GM12878 (cell line): ENCODE measurements at regions not wholly inside any gene's neighbourhood (a gene's known extent, or its start where the extent isn't known, plus 50 kb on each side); places are given as distances from the start of the nearest gene placed in this dataset.

Experiments used
- ATAC-seq: fragments of 200-7000 bp; cut with Tn5 transposase; 3 replicates; pipeline ENCODE4 v1.9.1; 2020; ENCODE audit warnings: mild to moderate bottlenecking, moderate library complexity
- BruUV-seq: library from RNA; stranded (reverse); fragments of 400-500 nt; replicated peaks from 2 replicates; lab custom pipeline; 2021; lab: Mats Ljungman, UMichigan
- CTCF ChIA-PET: fragments of 300-600 bp; sonication (Branson Sonifier 250); formaldehyde crosslinking; extraction: SDS; loops from one replicate; lab custom pipeline; 2021; ENCODE audit warnings: inconsistent platforms; lab: Yijun Ruan, JAX
- POLR2A ChIA-PET: fragments of 350-600 bp; formaldehyde crosslinking; extraction: SDS; loops from one replicate; lab custom pipeline; 2021; ENCODE audit warnings: inconsistent platforms; lab: Charles Lee
- RAD21 ChIA-PET: fragments of 300-600 bp; sonication (Branson Sonifier 250); formaldehyde crosslinking; loops from one replicate; lab custom pipeline; 2023; ENCODE audit warnings: antibody characterized with exemption; ENCODE audit not compliant: unreplicated experiment; lab: Charles Lee
- SMC1A ChIA-PET: fragments of 300-600 bp; sonication (Branson Sonifier 250); formaldehyde crosslinking; loops from one replicate; lab custom pipeline; 2023; ENCODE audit not compliant: unreplicated experiment, uncharacterized antibody; lab: Charles Lee
- DNase-seq: peaks from one replicate; pipeline ENCODE4 v3.0.0-alpha.2; 2011; ENCODE audit warnings: low read depth, low spot score
- FAIRE-seq: peaks from 3 replicates; lab custom pipeline; 2011; peaks lifted over from hg19 to GRCh38; lab: Jason Lieb, UNC
- H2AFZ ChIP-seq: 2 replicates; pipeline ENCODE4 v1.6.0; 2011; ENCODE audit warnings: low read depth, low read length, control low read depth; ENCODE audit not compliant: control insufficient read depth
- H3K27ac ChIP-seq: 2 replicates; pipeline ENCODE4 v1.5.1; 2011; ENCODE audit warnings: control low read depth; ENCODE audit not compliant: control insufficient read depth, insufficient read depth
- H3K27me3 ChIP-seq, 2 experiments: replicated peaks in 1 of 2; 2 replicates each; pipeline versions ENCODE4 v1.6.0 to v1.6.1; 2011; ENCODE audit warnings: low read length in 1 of 2; ENCODE audit not compliant: control insufficient read depth in 2 of 2, insufficient read depth in 2 of 2
- H3K36me3 ChIP-seq, 2 experiments: 2 replicates each; pipeline ENCODE4 v1.5.1; 2011; ENCODE audit warnings: low read length in 1 of 2; ENCODE audit not compliant: control insufficient read depth in 2 of 2, insufficient read depth in 2 of 2
- H3K4me1 ChIP-seq: 2 replicates; pipeline ENCODE4 v1.6.1; 2011; ENCODE audit warnings: mild to moderate bottlenecking, low read length, moderate library complexity, mixed read lengths; ENCODE audit not compliant: control insufficient read depth, insufficient read depth
- H3K4me2 ChIP-seq: 2 replicates; pipeline ENCODE4 v1.6.0; 2011; ENCODE audit warnings: control low read depth; ENCODE audit not compliant: control insufficient read depth, insufficient read depth
- H3K4me3 ChIP-seq: fragments of 200-600 bp; sonication (generic); 2 replicates; pipeline ENCODE4 v1.5.1; 2016
- H3K79me2 ChIP-seq: 2 replicates; pipeline ENCODE4 v1.6.0; 2011; ENCODE audit warnings: low read length; ENCODE audit not compliant: control insufficient read depth, insufficient read depth
- H3K9ac ChIP-seq: 2 replicates; pipeline ENCODE4 v1.8.0; 2011; ENCODE audit warnings: low read length, control low read depth, mixed read lengths; ENCODE audit not compliant: control insufficient read depth, insufficient read depth
- H3K9me3 ChIP-seq: replicated peaks from 3 replicates; pipeline ENCODE4 v1.5.1; 2011; ENCODE audit warnings: mild to moderate bottlenecking, low read length; ENCODE audit not compliant: control insufficient read depth, insufficient read depth
- H4K20me1 ChIP-seq: 2 replicates; pipeline ENCODE4 v1.6.0; 2011; ENCODE audit not compliant: control insufficient read depth, insufficient read depth
- CBX3 ChIP-seq: fragments of 200-600 bp; sonication (generic); IDR thresholded peaks from 2 replicates; pipeline ENCODE4 v1.6.1; 2016; ENCODE audit warnings: low read depth, borderline replicate concordance
- CHD1 ChIP-seq: IDR thresholded peaks from 2 replicates; pipeline ENCODE4 v1.6.1; 2012; ENCODE audit warnings: low read depth, low read length, improper control_type of control experiment
- E2F8 ChIP-seq: fragments of 450-650 bp; IDR thresholded peaks from 2 replicates; pipeline ENCODE4 v1.6.1; 2018; ENCODE audit warnings: mild to moderate bottlenecking, low read depth, moderate library complexity; ENCODE audit not compliant: partially characterized antibody
- ELK1 ChIP-seq: IDR thresholded peaks from 2 replicates; pipeline ENCODE4 v1.6.1; 2012; ENCODE audit warnings: low read depth, low read length, improper control_type of control experiment
- KAT2A ChIP-seq: conservative IDR thresholded peaks from 2 replicates; pipeline ENCODE4 v1.6.1; 2011; ENCODE audit warnings: low read depth, low read length; ENCODE audit not compliant: control insufficient read depth
- KLF5 ChIP-seq: fragments of 450-650 bp; IDR thresholded peaks from 2 replicates; pipeline ENCODE4 v1.6.1; 2014; ENCODE audit warnings: mild to moderate bottlenecking; ENCODE audit not compliant: partially characterized antibody
- MTA2 ChIP-seq: fragments of 450-650 bp; IDR thresholded peaks from 2 replicates; pipeline ENCODE4 v1.6.1; 2016; ENCODE audit warnings: low read depth, mild to moderate bottlenecking, moderate library complexity
- MXI1 ChIP-seq: fragments of 150-350 bp; IDR thresholded peaks from 2 replicates; pipeline ENCODE4 v1.6.1; 2011; ENCODE audit warnings: low read depth, mild to moderate bottlenecking, inconsistent platforms, low read length, improper control_type of control experiment
- NR2F1 ChIP-seq: fragments of 450-650 bp; conservative IDR thresholded peaks from 2 replicates; pipeline ENCODE4 v1.6.1; 2017; ENCODE audit warnings: mild to moderate bottlenecking
- SUZ12 ChIP-seq: fragments of 200-600 bp; sonication (generic); IDR thresholded peaks from one replicate; pipeline ENCODE4 v1.6.1; 2018; ENCODE audit warnings: antibody characterized with exemption, mild to moderate bottlenecking; ENCODE audit not compliant: unreplicated experiment
- TCF12 ChIP-seq: IDR thresholded peaks from 2 replicates; pipeline ENCODE4 v1.6.1; 2011; ENCODE audit warnings: low read depth, mild to moderate bottlenecking, low read length
- ZNF207 ChIP-seq: fragments of 450-650 bp; IDR thresholded peaks from 2 replicates; pipeline ENCODE4 v1.6.1; 2014; ENCODE audit warnings: antibody characterized with exemption, mild to moderate bottlenecking, borderline replicate concordance
- WGBS: methylation state at CpG from one replicate; pipeline ENCODE4 v1.1.6; 2016; ENCODE audit warnings: low lambda C conversion rate; ENCODE audit not compliant: insufficient replicate concordance, insufficient coverage; ENCODE audit errors: missing lambda C conversion rate; 5-methylcytosine and 5-hydroxymethylcytosine counted together
- in situ Hi-C: fragments of 300-500 bp; cut with MboI; formaldehyde crosslinking; loops from 9 replicates; pipeline ENCODE4 v1.14.3; 2018; ENCODE audit warnings: mixed read lengths
- intact Hi-C: fragments of 100-400 bp; cut with micrococcal nuclease; formaldehyde crosslinking; loops from one replicate; pipeline ENCODE4 v1.14.2; 2022; ENCODE audit not compliant: unreplicated experiment

GRCh38 chr20:39850246-39850645 is 838.8 kb downstream of the MAFB start:
- in situ Hi-C loops = no loop called here
- Histone ChIP-seq H2AFZ (no peak overlapping the region), H3K4me3 (no peak overlapping the region), H3K27me3 (no peaks in the 10 kb centered on the region), H3K4me2 (no peak overlapping the region), H3K9ac (no peak overlapping the region), H3K27ac (no peak overlapping the region), H3K79me2 (no peaks in the 10 kb centered on the region), H3K4me1 (no peaks in the 10 kb centered on the region; the same call in 1 of the 2 replicates), H3K36me3 (no peaks in the 10 kb centered on the region), H3K9me3 (no peaks in the 10 kb centered on the region), H4K20me1 (no peaks in the 10 kb centered on the region)
- no peak for ATAC-seq
- POLR2A ChIA-PET = no interaction called here
- no peak for DNase-seq
- FAIRE-seq = no peak
- TF ChIP-seq TCF12 = no peak
- no peak for TF ChIP-seq E2F8
- TF ChIP-seq ELK1 = no peak
- no peak for TF ChIP-seq MXI1
- no peak for TF ChIP-seq CHD1
- no peak for TF ChIP-seq SUZ12
- TF ChIP-seq CBX3 = no peak
- TF ChIP-seq MTA2 = no peak
- no peak for TF ChIP-seq KAT2A
- TF ChIP-seq KLF5 = no peak
- no peak for TF ChIP-seq NR2F1
- TF ChIP-seq ZNF207 = no peak
- WGBS = 0% methylated on average over 1 of the region's 1 CpG
- BruUV-seq = no TSS peak
- CTCF ChIA-PET = interaction anchor here (5.7 kb wide), 1 partner anchor 23 kb away, joined by 21 read pairs; no protein-coding TSS in a partner anchor
- intact Hi-C loops = no loop called here
- SMC1A ChIA-PET = interaction anchor here (1.2 to 6.4 kb wide), 5 partner anchors 11 to 35 kb away, joined by 3 to 67 read pairs (median 7); no protein-coding TSS in a partner anchor
- RAD21 ChIA-PET = interaction anchor here (5.2 kb wide), 1 partner anchor 20 kb away, joined by 38 read pairs; no protein-coding TSS in a partner anchor
